Nephron (organoid): ENCODE measurements at regions not wholly inside any gene's neighbourhood (a gene's known extent, or its start where the extent isn't known, plus 50 kb on each side); places are given as distances from the start of the nearest gene placed in this dataset.

Experiments
- H3K27ac Mint-ChIP-seq, 3 experiments: 2 replicates each; pipeline ENCODE4 v1.8.0; 2020; ENCODE audit warnings: mixed read lengths in 3 of 3, mild to moderate bottlenecking in 2 of 3, moderate library complexity in 1 of 3
- H3K27me3 Mint-ChIP-seq: 2 replicates; pipeline ENCODE4 v1.8.0; 2021; ENCODE audit warnings: low read depth, mild to moderate bottlenecking, moderate library complexity, mixed read lengths
- H3K36me3 Mint-ChIP-seq: 2 replicates; pipeline ENCODE4 v1.8.0; 2020; ENCODE audit warnings: low read depth, mixed read lengths
- H3K4me1 Mint-ChIP-seq: 2 replicates; pipeline ENCODE4 v1.8.0; 2020; ENCODE audit warnings: mixed read lengths
- H3K4me3 Mint-ChIP-seq, 3 experiments: 2 replicates each; pipeline ENCODE4 v1.8.0; 2020; ENCODE audit warnings: mild to moderate bottlenecking in 3 of 3, mixed read lengths in 3 of 3, moderate library complexity in 2 of 3
- H3K9me3 Mint-ChIP-seq: 2 replicates; pipeline ENCODE4 v1.8.0; 2020; ENCODE audit warnings: mixed read lengths
- CTCF ChIP-seq, 3 experiments: fragments of 200-600 bp; sonication (generic); IDR thresholded peaks; one replicate each; pipeline ENCODE4 v1.5.0; 2021; ENCODE audit warnings: antibody characterized with exemption in 3 of 3; ENCODE audit not compliant: unreplicated experiment in 3 of 3

DNA sequence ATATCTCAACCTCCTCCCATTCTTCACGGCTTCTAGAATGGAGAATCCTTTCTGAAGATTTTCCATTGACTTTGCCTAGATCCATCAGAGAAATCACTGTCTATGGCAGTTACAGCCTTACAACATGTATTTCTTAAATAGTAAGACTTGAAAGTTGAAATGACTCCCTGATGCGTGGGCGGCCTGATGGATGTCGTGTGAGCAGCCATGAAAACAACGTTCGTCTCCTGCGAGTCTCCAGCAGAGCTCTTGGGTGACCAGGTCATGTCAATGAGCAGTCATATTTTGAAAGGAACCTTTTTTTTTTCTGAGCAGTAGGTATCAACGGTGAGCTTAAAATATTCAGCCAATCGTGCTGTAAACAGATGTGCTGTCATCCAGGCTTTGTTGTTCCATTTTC, 139.9 kb upstream of the C14orf180 start:
- Mint-ChIP-seq H3K27ac (peak overlapping the region in 1 of 3 experiments; percentile 49), H3K4me1 (no peaks in the 10 kb centered on the region), H3K4me3 (no peak overlapping the region), H3K36me3 (peaks cover 5% of the 10 kb centered on the region), H3K27me3 (peaks cover 18% of the 10 kb centered on the region), H3K9me3 (peaks cover 8% of the 10 kb centered on the region)
- no peak for TF ChIP-seq CTCF (IDR thresholded peaks at IDR 0.05; ENCODE audit: unreplicated experiment in 3 of 3)

DNA sequence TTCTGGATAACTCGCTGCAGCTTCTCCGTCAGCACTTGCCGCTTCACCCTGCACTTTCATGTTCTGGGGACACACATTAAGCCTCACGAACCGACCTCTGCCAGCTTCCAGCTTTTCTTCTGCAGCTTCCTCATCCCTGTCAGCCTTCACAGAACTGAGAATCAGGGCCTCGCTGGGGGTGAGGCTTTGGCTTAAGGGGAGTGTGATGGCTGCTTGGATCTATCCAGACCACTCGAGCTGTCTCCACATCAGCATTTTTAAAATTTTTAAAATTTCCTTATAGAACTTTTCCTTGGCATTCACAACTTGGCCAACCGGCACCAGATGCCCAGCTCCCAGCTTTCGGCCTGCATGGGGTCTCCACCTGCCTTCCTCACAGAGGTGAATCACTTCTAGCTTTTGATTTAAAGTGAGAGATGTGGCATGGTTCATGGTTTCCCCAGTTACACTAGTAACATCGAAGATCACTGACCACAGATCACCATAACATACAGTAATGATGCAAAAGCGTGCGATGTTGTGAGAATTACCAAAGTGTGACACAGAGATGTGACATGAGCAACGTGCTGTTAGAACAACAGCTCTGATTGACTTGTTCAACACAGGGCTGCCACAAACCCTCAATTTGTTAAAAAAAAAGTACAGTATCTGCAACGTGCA, 139.1 kb upstream of the C14orf180 start:
- TF ChIP-seq CTCF (IDR thresholded peaks at IDR 0.05; ENCODE audit: unreplicated experiment in 3 of 3): no peak
- peaks cover 5% of the 10 kb centered on the region for H3K36me3 Mint-ChIP-seq
- peaks cover 23% of the 10 kb centered on the region for H3K27me3 Mint-ChIP-seq
- H3K4me3 Mint-ChIP-seq: no peak overlapping the region
- no peak overlapping the region for H3K27ac Mint-ChIP-seq
- H3K9me3 Mint-ChIP-seq: peaks cover 8% of the 10 kb centered on the region
- H3K4me1 Mint-ChIP-seq: no peaks in the 10 kb centered on the region

GRCh38 chr14:104441275-104442106, 138.1 kb upstream of the C14orf180 start:
- Mint-ChIP-seq H3K4me3 (no peak overlapping the region), H3K9me3 (peaks cover 8% of the 10 kb centered on the region), H3K27me3 (peaks cover 27% of the 10 kb centered on the region), H3K27ac (no peak overlapping the region), H3K4me1 (no peaks in the 10 kb centered on the region), H3K36me3 (peaks cover 5% of the 10 kb centered on the region)
- no peak for TF ChIP-seq CTCF (IDR thresholded peaks at IDR 0.05; ENCODE audit: unreplicated experiment in 3 of 3)

- H3K4me3 Mint-ChIP-seq: no peak overlapping the region
- H3K27ac Mint-ChIP-seq: no peak overlapping the region
- no peak for TF ChIP-seq CTCF (IDR thresholded peaks at IDR 0.05; ENCODE audit: unreplicated experiment in 3 of 3)
- peaks cover 33% of the 10 kb centered on the region for H3K27me3 Mint-ChIP-seq
- H3K36me3 Mint-ChIP-seq: peaks cover 5% of the 10 kb centered on the region
- H3K9me3 Mint-ChIP-seq: peaks cover 11% of the 10 kb centered on the region
- no peaks in the 10 kb centered on the region for H3K4me1 Mint-ChIP-seq
These were observed 137.4 kb upstream of the C14orf180 start for GRCh38 chr14:104442107-104442551.

DNA sequence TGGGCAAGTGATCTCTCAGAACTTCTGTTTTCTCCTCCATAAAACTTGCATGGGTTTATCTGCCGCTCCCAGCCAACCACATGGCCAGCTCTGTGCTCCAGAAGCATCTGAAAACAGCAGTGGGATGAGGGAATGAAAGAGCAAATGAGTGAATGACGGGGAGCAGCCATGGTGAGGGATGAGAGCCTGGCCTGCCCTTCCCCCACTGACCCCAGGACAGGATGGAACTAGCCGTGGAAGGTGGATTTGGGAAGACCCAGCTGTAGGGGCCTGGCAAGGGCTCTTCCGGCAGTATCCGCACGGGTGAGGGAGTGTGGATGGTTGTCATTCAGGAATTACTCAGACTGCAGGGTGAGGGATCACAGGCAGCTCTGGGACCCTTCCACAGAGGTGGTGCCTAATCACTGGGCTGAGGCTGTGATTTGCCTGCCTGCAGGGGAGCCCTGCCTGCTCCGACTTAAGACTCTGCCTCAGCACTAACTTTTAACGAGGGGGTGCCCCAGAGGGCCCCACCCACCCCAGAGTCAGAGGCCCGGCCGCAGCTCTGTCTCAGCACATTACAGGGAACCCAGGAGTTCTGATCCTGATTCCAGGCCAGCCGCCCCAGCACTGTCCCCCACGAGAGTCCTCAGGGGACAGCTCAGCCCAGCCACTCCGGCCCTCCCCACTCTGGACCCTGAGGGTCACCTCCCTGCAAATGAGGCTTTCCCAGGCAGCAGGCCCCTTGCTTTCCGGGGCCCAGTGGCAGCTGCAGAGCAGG, 136.8 kb upstream of the C14orf180 start:
- Mint-ChIP-seq H3K36me3 (peaks cover 5% of the 10 kb centered on the region), H3K4me1 (no peaks in the 10 kb centered on the region), H3K27me3 (peaks cover 39% of the 10 kb centered on the region)

More for the DNA sequence above, 136.8 kb upstream of the C14orf180 start:
- no peak for TF ChIP-seq CTCF (IDR thresholded peaks at IDR 0.05; ENCODE audit: unreplicated experiment in 3 of 3)
- Mint-ChIP-seq H3K9me3 (peaks cover 13% of the 10 kb centered on the region), H3K4me3 (no peak overlapping the region), H3K27ac (no peak overlapping the region)
